ENCODE measurements at regions not wholly inside any gene's neighbourhood (a gene's known extent, or its start where the extent isn't known, plus 50 kb on each side); places are given as distances from the start of the nearest gene placed in this dataset.

DNA sequence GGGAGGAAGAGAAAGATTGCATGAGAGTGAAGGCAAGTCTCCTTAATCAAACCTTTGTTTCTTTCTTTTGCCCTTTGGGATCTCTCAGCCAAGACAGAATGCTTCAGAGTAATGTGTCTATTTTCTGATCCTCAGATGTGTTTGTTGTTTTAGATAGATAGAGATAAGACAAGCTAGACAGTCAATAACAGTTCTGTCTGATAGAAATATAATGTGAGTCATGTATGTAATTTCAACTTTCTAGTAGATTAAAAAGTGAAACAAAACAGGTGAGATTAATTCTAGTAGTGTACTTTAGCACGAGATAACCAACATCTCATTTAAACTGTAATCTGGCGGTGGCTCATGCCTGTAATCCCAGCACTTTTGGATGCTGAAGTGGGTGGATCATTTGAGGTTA, 159.2 kb downstream of the GATA3 start:
- no peaks in the 10 kb centered on the region for H3K9me3 Mint-ChIP-seq (ENCODE audit: low read depth)
- H3K4me1 Mint-ChIP-seq (ENCODE audit: low read depth), result peaks cover 2% of the 10 kb centered on the region
- H3K27ac Mint-ChIP-seq, result no peak overlapping the region
- DNase-seq (ENCODE audit: low spot score, unreplicated experiment), result no peak
- TF ChIP-seq, protein P1, sequence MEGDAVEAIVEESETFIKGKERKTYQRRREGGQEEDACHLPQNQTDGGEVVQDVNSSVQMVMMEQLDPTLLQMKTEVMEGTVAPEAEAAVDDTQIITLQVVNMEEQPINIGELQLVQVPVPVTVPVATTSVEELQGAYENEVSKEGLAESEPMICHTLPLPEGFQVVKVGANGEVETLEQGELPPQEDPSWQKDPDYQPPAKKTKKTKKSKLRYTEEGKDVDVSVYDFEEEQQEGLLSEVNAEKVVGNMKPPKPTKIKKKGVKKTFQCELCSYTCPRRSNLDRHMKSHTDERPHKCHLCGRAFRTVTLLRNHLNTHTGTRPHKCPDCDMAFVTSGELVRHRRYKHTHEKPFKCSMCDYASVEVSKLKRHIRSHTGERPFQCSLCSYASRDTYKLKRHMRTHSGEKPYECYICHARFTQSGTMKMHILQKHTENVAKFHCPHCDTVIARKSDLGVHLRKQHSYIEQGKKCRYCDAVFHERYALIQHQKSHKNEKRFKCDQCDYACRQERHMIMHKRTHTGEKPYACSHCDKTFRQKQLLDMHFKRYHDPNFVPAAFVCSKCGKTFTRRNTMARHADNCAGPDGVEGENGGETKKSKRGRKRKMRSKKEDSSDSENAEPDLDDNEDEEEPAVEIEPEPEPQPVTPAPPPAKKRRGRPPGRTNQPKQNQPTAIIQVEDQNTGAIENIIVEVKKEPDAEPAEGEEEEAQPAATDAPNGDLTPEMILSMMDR (IDR thresholded peaks at IDR 0.05; ENCODE audit: unreplicated experiment), result no peak
- no peaks in the 10 kb centered on the region for H3K36me3 Mint-ChIP-seq (ENCODE audit: insufficient read depth)
- H3K4me3 Mint-ChIP-seq (ENCODE audit: low read depth), result no peak overlapping the region
- peaks cover 66% of the 10 kb centered on the region for H3K27me3 Mint-ChIP-seq

DNA sequence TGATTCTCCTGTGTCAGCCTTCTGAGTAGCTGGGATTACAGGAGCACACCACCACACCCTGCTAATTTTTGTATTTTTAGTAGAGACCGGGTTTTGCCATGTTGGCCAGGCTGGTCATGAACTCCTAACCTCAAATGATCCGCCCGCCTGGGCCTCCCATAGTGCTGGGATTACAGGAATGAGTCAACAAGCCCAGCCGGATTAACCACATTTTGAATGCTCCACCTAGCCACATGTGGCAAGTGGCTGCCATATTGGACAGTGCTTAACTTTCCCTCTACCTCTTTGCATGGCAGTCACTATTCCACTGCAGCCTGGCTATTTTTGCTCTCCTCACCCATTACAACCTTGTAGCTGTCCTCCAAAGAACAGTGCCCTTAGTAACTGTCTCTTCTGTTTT, 160.1 kb downstream of the GATA3 start:
- TF ChIP-seq, protein P1 (IDR thresholded peaks at IDR 0.05; ENCODE audit: unreplicated experiment), result no peak
- H3K27me3 Mint-ChIP-seq, result peaks cover 58% of the 10 kb centered on the region
- no peak overlapping the region for H3K27ac Mint-ChIP-seq
- DNase-seq (ENCODE audit: low spot score, unreplicated experiment), result no peak
- H3K9me3 Mint-ChIP-seq (ENCODE audit: low read depth), result no peaks in the 10 kb centered on the region
- no peaks in the 10 kb centered on the region for H3K36me3 Mint-ChIP-seq (ENCODE audit: insufficient read depth)
- peaks cover 2% of the 10 kb centered on the region for H3K4me1 Mint-ChIP-seq (ENCODE audit: low read depth)
- H3K4me3 Mint-ChIP-seq (ENCODE audit: low read depth), result no peak overlapping the region

DNA sequence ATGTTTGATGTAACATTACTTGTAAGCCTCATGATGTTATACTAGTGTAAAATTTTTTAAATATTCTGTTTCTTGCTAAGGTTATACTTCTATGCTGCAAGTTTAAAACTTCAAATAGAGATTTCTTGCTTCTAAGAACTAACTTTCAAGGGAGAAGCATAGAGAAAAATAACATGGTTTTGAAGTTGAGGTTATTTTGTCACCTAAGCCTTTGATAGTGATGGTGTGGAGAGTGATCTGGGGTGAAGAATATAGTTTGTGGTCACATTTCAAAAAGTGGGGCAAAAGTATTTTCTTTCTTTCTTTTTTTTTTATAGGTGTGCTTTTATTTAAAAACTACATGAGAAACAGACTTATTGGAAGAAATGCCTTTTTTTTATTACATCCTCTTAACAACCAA, 162.4 kb downstream of the GATA3 start:
- Mint-ChIP-seq H3K9me3 (ENCODE audit: low read depth) (no peaks in the 10 kb centered on the region), H3K27me3 (peaks cover 49% of the 10 kb centered on the region), H3K4me3 (ENCODE audit: low read depth) (no peak overlapping the region), H3K27ac (no peak overlapping the region), H3K36me3 (ENCODE audit: insufficient read depth) (no peaks in the 10 kb centered on the region), H3K4me1 (ENCODE audit: low read depth) (peaks cover 2% of the 10 kb centered on the region)
- TF ChIP-seq, protein P1 (IDR thresholded peaks at IDR 0.05; ENCODE audit: unreplicated experiment), result no peak
- no peak for DNase-seq (ENCODE audit: low spot score, unreplicated experiment)

DNA sequence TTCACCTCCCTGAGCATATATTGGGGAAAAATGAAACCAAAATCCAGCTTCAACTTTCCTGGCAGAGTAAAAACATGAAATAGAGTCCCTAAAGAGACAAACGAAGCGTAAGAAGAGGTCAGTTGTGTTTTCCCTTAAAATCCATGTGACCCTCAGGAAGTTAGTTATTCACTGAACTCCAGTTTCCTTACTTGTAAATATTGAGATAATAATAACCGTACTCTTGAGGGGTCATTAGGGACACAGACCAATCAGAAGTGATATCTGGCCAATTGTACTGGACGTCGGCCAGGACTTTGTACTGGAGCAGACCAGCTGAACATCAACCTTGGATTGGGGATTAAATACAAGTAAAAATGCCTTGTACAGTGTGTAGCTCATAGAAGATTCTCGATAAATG, 167.0 kb downstream of the GATA3 start:
- no peak overlapping the region for H3K4me3 Mint-ChIP-seq (ENCODE audit: low read depth)
- DNase-seq (ENCODE audit: low spot score, unreplicated experiment), result no peak
- H3K36me3 Mint-ChIP-seq (ENCODE audit: insufficient read depth), result no peaks in the 10 kb centered on the region
- H3K27me3 Mint-ChIP-seq, result peaks cover 61% of the 10 kb centered on the region
- no peak overlapping the region for H3K27ac Mint-ChIP-seq
- H3K4me1 Mint-ChIP-seq (ENCODE audit: low read depth), result no peaks in the 10 kb centered on the region
- H3K9me3 Mint-ChIP-seq (ENCODE audit: low read depth), result no peaks in the 10 kb centered on the region
- TF ChIP-seq, protein P1 (IDR thresholded peaks at IDR 0.05; ENCODE audit: unreplicated experiment), result no peak

DNA sequence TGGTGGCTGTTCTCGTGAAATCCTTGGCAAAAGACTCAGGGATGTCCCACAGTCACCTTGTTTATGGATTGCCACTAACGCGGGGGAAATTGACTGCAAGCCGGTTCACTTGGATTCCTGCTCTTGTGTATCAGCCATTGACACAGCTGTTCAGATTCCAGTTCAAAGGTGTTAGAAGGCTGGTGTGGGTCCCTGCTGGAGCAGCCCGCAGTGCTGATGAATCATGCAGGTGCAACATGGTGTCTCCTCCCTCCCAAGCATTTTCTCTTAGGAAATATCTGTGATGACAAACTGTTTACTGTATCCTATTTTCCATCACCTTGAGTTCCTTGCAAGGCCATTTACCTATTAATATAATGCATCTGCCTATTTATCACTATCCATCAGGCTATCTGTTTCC, 170.1 kb downstream of the GATA3 start:
- H3K4me1 Mint-ChIP-seq (ENCODE audit: low read depth), result no peaks in the 10 kb centered on the region
- DNase-seq (ENCODE audit: low spot score, unreplicated experiment), result no peak
- TF ChIP-seq, protein P1 (IDR thresholded peaks at IDR 0.05; ENCODE audit: unreplicated experiment), result no peak
- no peaks in the 10 kb centered on the region for H3K36me3 Mint-ChIP-seq (ENCODE audit: insufficient read depth)
- peaks cover 71% of the 10 kb centered on the region for H3K27me3 Mint-ChIP-seq
- no peaks in the 10 kb centered on the region for H3K9me3 Mint-ChIP-seq (ENCODE audit: low read depth)
- no peak overlapping the region for H3K4me3 Mint-ChIP-seq (ENCODE audit: low read depth)
- H3K27ac Mint-ChIP-seq, result no peak overlapping the region

Data from progenitor cell of endocrine pancreas (in vitro differentiated cells).